ENCODE measurements at regions not wholly inside any gene's neighbourhood (a gene's known extent, or its start where the extent isn't known, plus 50 kb on each side); places are given as distances from the start of the nearest gene placed in this dataset.

- POLR2A ChIA-PET = no interaction called here
- CTCF ChIA-PET = interaction anchor here (1.6 kb wide), 1 partner anchor 15 kb away, joined by 5 read pairs; no protein-coding TSS in a partner anchor
- no peak for DNase-seq (ENCODE audit: low read depth, low spot score)
- H3K4me3 ChIP-seq (ENCODE audit: low read depth, low read length) = no peak overlapping the region
- no peak for TF ChIP-seq CTCF (IDR thresholded peaks at IDR 0.05; ENCODE audit: insufficient read depth, low read length, missing control alignments)
Observed at GRCh38 chr18:8493141-8493540, 116.1 kb upstream of the RAB12 start.

GRCh38 chr18:8496186-8496585, 113.1 kb upstream of the RAB12 start:
- no peak overlapping the region for H3K4me3 ChIP-seq (ENCODE audit: low read depth, low read length)
- ChIA-PET CTCF (interaction anchor here (0.7 to 1.5 kb wide), 3 partner anchors 12 to 16 kb away, joined by 3 to 4 read pairs (median 4); no protein-coding TSS in a partner anchor), POLR2A (no interaction called here)
- no peak for DNase-seq (ENCODE audit: low read depth, low spot score)
- no peak for TF ChIP-seq CTCF (IDR thresholded peaks at IDR 0.05; ENCODE audit: insufficient read depth, low read length, missing control alignments)

- CTCF ChIA-PET = interaction anchor here (1.3 kb wide), 1 partner anchor 9 kb away, joined by 3 read pairs; no protein-coding TSS in a partner anchor
- POLR2A ChIA-PET = no interaction called here
- no peak for DNase-seq (ENCODE audit: low read depth, low spot score)
- no peak overlapping the region for H3K4me3 ChIP-seq (ENCODE audit: low read depth, low read length)
- no peak for TF ChIP-seq CTCF (IDR thresholded peaks at IDR 0.05; ENCODE audit: insufficient read depth, low read length, missing control alignments)
Observed at GRCh38 chr18:8498905-8499304, 110.3 kb upstream of the RAB12 start.

GRCh38 chr18:8499810-8500675, 109.2 kb upstream of the RAB12 start:
- POLR2A ChIA-PET = no interaction called here
- no peak for DNase-seq (ENCODE audit: low read depth, low spot score)
- H3K4me3 ChIP-seq (ENCODE audit: low read depth, low read length) = no peak overlapping the region
- CTCF ChIA-PET = interaction anchor here (1.3 to 1.5 kb wide), 2 partner anchors 11 to 18 kb away, joined by 3 read pairs; no protein-coding TSS in a partner anchor
- no peak for TF ChIP-seq CTCF (IDR thresholded peaks at IDR 0.05; ENCODE audit: insufficient read depth, low read length, missing control alignments)

GRCh38 chr18:8501044-8501443, 108.2 kb upstream of the RAB12 start:
- CTCF ChIA-PET = interaction anchor here (1.5 kb wide), 1 partner anchor 17 kb away, joined by 3 read pairs; no protein-coding TSS in a partner anchor
- DNase-seq (ENCODE audit: low read depth, low spot score) = no peak
- TF ChIP-seq CTCF (IDR thresholded peaks at IDR 0.05; ENCODE audit: insufficient read depth, low read length, missing control alignments) = no peak
- no peak overlapping the region for H3K4me3 ChIP-seq (ENCODE audit: low read depth, low read length)
- POLR2A ChIA-PET = no interaction called here

- ChIA-PET POLR2A (no interaction called here), CTCF (no interaction called here)
- no peak for DNase-seq (ENCODE audit: low read depth, low spot score)
- TF ChIP-seq CTCF (IDR thresholded peaks at IDR 0.05; ENCODE audit: insufficient read depth, low read length, missing control alignments) = no peak
- H3K4me3 ChIP-seq (ENCODE audit: low read depth, low read length) = no peak overlapping the region
Observed at GRCh38 chr18:8503248-8503647, 106.0 kb upstream of the RAB12 start.
